Osteocyte (in vitro differentiated cells): ENCODE measurements at regions not wholly inside any gene's neighbourhood (a gene's known extent, or its start where the extent isn't known, plus 50 kb on each side); places are given as distances from the start of the nearest gene placed in this dataset.

Experiments used
- DNase-seq: peaks from one replicate; pipeline ENCODE4 v3.0.0; 2021; ENCODE audit warnings: mixed read lengths; ENCODE audit not compliant: unreplicated experiment; ENCODE audit errors: extremely low spot score
- H3K27ac Mint-ChIP-seq: one replicate; pipeline ENCODE4 v1.8.0; 2021; ENCODE audit warnings: mild to moderate bottlenecking, mixed read lengths; ENCODE audit not compliant: unreplicated experiment
- H3K27me3 Mint-ChIP-seq: one replicate; pipeline ENCODE4 v1.8.0; 2021; ENCODE audit warnings: mixed read lengths; ENCODE audit not compliant: unreplicated experiment
- H3K36me3 Mint-ChIP-seq: one replicate; pipeline ENCODE4 v1.8.0; 2021; ENCODE audit warnings: mixed read lengths; ENCODE audit not compliant: unreplicated experiment
- H3K4me1 Mint-ChIP-seq: one replicate; pipeline ENCODE4 v1.8.0; 2021; ENCODE audit warnings: mixed read lengths; ENCODE audit not compliant: unreplicated experiment
- H3K4me3 Mint-ChIP-seq: one replicate; pipeline ENCODE4 v1.8.0; 2021; ENCODE audit warnings: mild to moderate bottlenecking, moderate library complexity, mixed read lengths; ENCODE audit not compliant: unreplicated experiment
- H3K9me3 Mint-ChIP-seq: one replicate; pipeline ENCODE4 v1.8.0; 2021; ENCODE audit warnings: mixed read lengths; ENCODE audit not compliant: unreplicated experiment
- CTCF ChIP-seq: fragments of 200-600 bp; sonication (generic); IDR thresholded peaks from 2 replicates; pipeline ENCODE4 v1.5.0; 2021; ENCODE audit warnings: antibody characterized with exemption, mild to moderate bottlenecking, moderate library complexity

- H3K4me1 Mint-ChIP-seq, result peaks cover 73% of the 10 kb centered on the region
Observed at GRCh38 chr2:161103451-161103831, 56.8 kb upstream of the TANK start.

GRCh38 chr2:161104054-161104553 is 56.1 kb upstream of the TANK start:
- no peaks in the 10 kb centered on the region for H3K27me3 Mint-ChIP-seq
- no peaks in the 10 kb centered on the region for H3K9me3 Mint-ChIP-seq
- no peak overlapping the region for H3K4me3 Mint-ChIP-seq
- H3K27ac Mint-ChIP-seq, result peak overlapping the region; percentile 88
- TF ChIP-seq CTCF, result no peak
- DNase-seq, result no peak
- H3K4me1 Mint-ChIP-seq, result peaks cover 73% of the 10 kb centered on the region
- H3K36me3 Mint-ChIP-seq, result no peaks in the 10 kb centered on the region

More at GRCh38 chr2:161103451-161103831, 56.8 kb upstream of the TANK start:
- Mint-ChIP-seq H3K36me3 (no peaks in the 10 kb centered on the region), H3K27me3 (no peaks in the 10 kb centered on the region), H3K9me3 (no peaks in the 10 kb centered on the region), H3K27ac (peak overlapping the region; percentile 90), H3K4me3 (no peak overlapping the region)
- DNase-seq, result no peak
- no peak for TF ChIP-seq CTCF

- DNase-seq, result no peak
- Mint-ChIP-seq H3K9me3 (no peaks in the 10 kb centered on the region), H3K4me3 (no peak overlapping the region), H3K27ac (no peak overlapping the region), H3K36me3 (no peaks in the 10 kb centered on the region), H3K27me3 (no peaks in the 10 kb centered on the region), H3K4me1 (peaks cover 47% of the 10 kb centered on the region)
- no peak for TF ChIP-seq CTCF
Observed at GRCh38 chr2:161107265-161107664, 53.0 kb upstream of the TANK start.
